Activated CD4-positive, alpha-beta memory T cell treated with anti-CD3 and anti-CD28 coated beads for 36 hours (primary cell): ENCODE measurements at regions not wholly inside any gene's neighbourhood (a gene's known extent, or its start where the extent isn't known, plus 50 kb on each side); places are given as distances from the start of the nearest gene placed in this dataset.

Experiments
- CTCF ChIA-PET: fragments of 350-600 bp; sonication (Branson Sonifier 250); formaldehyde crosslinking; loops from one replicate; lab custom pipeline; 2021; ENCODE audit warnings: antibody characterized with exemption, inconsistent platforms; lab: Charles Lee
- POLR2A ChIA-PET: fragments of 350-600 bp; sonication (Branson Sonifier 250); formaldehyde crosslinking; loops from one replicate; lab custom pipeline; 2021; ENCODE audit warnings: antibody characterized with exemption; lab: Charles Lee
- DNase-seq: peaks from one replicate; pipeline ENCODE4 v3.0.0-alpha.2; 2020
- H3K27ac Mint-ChIP-seq: one replicate; pipeline ENCODE4 v1.8.0; 2021; ENCODE audit warnings: mixed read lengths
- H3K27me3 Mint-ChIP-seq: one replicate; pipeline ENCODE4 v1.8.0; 2021; ENCODE audit warnings: mixed read lengths
- H3K36me3 Mint-ChIP-seq: one replicate; pipeline ENCODE4 v1.8.0; 2021; ENCODE audit warnings: mixed read lengths
- H3K4me1 Mint-ChIP-seq: one replicate; pipeline ENCODE4 v1.8.0; 2021; ENCODE audit warnings: low read depth, mixed read lengths
- H3K4me3 Mint-ChIP-seq: one replicate; pipeline ENCODE4 v1.8.0; 2021; ENCODE audit warnings: mild to moderate bottlenecking, mixed read lengths
- H3K9me3 Mint-ChIP-seq: one replicate; pipeline ENCODE4 v1.8.0; 2021; ENCODE audit warnings: mixed read lengths
- intact Hi-C: fragments of 100-400 bp; cut with micrococcal nuclease; formaldehyde crosslinking; loops from one replicate; pipeline ENCODE4 v1.15.1; 2023

DNA sequence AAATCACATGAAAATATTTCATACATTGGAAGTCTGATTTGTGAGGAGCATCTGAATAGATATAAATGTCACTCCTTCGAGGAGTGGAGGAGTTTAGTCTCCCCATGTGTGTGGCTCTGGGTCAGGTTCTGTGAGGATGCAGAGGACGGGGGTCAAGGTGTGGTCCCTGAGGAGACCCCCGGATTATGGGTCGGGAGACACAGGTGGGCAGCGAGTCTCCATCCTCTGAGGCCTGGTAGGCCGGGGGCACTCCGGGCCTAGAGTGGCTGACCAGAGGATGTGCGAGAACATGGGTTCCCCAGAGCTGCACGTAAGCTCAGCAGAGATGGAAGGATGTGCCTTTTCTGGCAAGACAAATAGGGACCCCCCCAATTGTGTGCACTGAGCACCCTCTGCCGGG lies 93.4 kb upstream of the TCERG1L start:
- Mint-ChIP-seq H3K27ac (no peak overlapping the region), H3K27me3 (no peaks in the 10 kb centered on the region), H3K4me1 (no peaks in the 10 kb centered on the region), H3K9me3 (no peaks in the 10 kb centered on the region), H3K36me3 (no peaks in the 10 kb centered on the region), H3K4me3 (no peak overlapping the region)
- intact Hi-C loops = no loop called here
- DNase-seq = no peak
- ChIA-PET CTCF (no interaction called here), POLR2A (no interaction called here)

DNA sequence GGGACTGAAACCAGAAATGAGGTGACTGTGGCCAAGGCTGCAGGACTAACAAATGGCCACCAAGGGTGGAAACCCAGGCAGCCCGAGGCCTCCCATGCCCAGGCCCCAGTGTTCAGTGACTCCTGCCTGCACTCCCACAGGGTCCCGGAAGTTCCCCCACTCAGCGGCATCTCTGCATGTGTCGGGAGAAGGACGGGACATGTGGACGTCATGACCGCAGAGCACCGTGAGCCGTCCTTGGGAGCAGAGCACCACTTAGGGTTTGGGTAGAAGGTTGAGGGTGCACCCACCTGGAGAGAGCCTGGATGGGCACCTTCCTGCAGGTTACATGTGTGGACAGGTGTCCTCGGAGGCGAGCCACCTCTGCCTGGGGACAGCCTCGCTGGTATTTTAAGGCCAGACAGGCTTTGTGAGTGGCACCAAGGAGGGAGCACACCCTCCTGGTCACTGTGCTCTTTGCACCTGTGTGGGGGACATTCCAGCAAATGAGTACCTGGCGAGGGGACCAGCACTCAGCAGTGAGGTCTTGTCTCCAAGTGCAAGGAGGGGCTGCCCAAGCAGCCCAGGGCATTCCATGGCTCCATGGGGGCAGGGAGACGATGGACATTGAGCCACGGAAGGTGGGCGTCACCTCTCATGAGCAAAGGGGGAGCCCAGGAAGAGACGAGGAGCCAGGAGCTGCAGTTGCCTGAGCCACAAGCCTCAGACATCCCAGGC lies 95.3 kb upstream of the TCERG1L start:
- CTCF ChIA-PET = no interaction called here
- no peak for DNase-seq
- H3K27me3 Mint-ChIP-seq = no peaks in the 10 kb centered on the region
- no peak overlapping the region for H3K27ac Mint-ChIP-seq
- POLR2A ChIA-PET = no interaction called here
- H3K9me3 Mint-ChIP-seq = no peaks in the 10 kb centered on the region
- no peaks in the 10 kb centered on the region for H3K36me3 Mint-ChIP-seq
- H3K4me1 Mint-ChIP-seq = no peaks in the 10 kb centered on the region
- intact Hi-C loops = no loop called here
- H3K4me3 Mint-ChIP-seq = no peak overlapping the region

DNA sequence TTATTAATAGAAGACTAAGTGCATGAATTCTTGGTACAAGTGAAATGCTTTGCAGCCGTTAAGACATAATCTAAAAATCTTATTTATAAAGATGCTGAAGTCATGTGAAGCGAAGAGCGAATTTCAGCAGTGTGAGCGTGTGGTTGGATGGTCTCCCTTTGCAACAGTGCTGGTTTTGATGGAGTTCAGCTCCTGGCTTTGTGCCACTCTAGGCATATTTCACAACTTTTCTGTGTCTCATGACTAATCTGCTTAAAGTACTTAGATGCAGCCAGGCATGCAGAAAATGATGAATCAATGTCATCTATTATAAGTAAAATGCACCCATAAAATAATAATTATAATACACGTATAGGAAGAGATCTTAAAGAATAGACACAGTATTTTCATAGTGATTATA lies 107.2 kb upstream of the TCERG1L start:
- H3K27me3 Mint-ChIP-seq = no peaks in the 10 kb centered on the region
- no peak overlapping the region for H3K27ac Mint-ChIP-seq
- CTCF ChIA-PET = no interaction called here
- no peaks in the 10 kb centered on the region for H3K4me1 Mint-ChIP-seq
- no peaks in the 10 kb centered on the region for H3K36me3 Mint-ChIP-seq
- intact Hi-C loops = no loop called here
- H3K9me3 Mint-ChIP-seq = no peaks in the 10 kb centered on the region
- no peak overlapping the region for H3K4me3 Mint-ChIP-seq
- DNase-seq = no peak
- POLR2A ChIA-PET = no interaction called here

DNA sequence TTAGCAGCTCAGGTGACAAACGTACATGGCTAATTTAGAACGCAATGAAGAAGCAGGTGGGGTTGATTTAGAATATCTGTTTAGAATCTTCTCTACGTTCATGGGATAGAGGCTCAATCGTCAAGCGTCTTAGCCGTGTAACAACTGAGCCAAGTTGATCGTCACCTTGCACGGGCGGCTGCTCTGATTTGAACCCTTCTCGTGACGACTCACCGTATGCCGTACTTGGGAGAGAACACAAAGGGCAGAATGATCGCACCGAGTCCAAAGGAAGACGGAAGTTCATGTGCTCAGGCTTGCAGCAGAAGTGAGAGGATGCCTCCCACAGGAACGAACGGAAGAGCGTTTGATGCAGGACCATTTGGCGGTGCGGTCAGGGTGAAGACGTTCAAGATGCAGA lies 108.3 kb upstream of the TCERG1L start:
- DNase-seq = no peak
- POLR2A ChIA-PET = no interaction called here
- intact Hi-C loops = no loop called here
- CTCF ChIA-PET = no interaction called here
- Mint-ChIP-seq H3K4me3 (no peak overlapping the region), H3K36me3 (no peaks in the 10 kb centered on the region), H3K27ac (no peak overlapping the region), H3K4me1 (no peaks in the 10 kb centered on the region), H3K9me3 (no peaks in the 10 kb centered on the region), H3K27me3 (no peaks in the 10 kb centered on the region)

DNA sequence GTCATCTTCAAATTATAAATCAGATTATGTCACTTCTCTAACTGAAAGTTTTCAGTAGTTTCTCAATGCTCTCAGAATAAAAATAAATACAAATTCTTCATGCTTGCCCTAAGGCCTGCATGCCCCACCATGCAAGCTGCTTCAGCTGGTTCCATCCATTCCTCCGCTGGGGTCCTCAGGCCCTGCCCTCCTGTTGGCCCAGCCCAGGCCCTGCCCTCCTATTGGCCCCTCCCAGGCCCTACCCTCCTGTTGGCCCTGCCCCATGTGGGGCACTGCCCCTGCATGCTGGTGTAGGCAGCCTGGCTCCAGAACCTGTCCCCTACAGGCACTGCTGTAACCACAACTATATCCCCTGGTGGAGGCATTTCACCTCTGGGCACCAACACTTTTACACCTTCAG lies 109.3 kb upstream of the TCERG1L start:
- POLR2A ChIA-PET = no interaction called here
- no peaks in the 10 kb centered on the region for H3K27me3 Mint-ChIP-seq
- DNase-seq = no peak
- CTCF ChIA-PET = no interaction called here
- H3K9me3 Mint-ChIP-seq = no peaks in the 10 kb centered on the region
- intact Hi-C loops = no loop called here
- no peak overlapping the region for H3K4me3 Mint-ChIP-seq
- H3K36me3 Mint-ChIP-seq = no peaks in the 10 kb centered on the region
- H3K4me1 Mint-ChIP-seq = no peaks in the 10 kb centered on the region
- H3K27ac Mint-ChIP-seq = no peak overlapping the region

DNA sequence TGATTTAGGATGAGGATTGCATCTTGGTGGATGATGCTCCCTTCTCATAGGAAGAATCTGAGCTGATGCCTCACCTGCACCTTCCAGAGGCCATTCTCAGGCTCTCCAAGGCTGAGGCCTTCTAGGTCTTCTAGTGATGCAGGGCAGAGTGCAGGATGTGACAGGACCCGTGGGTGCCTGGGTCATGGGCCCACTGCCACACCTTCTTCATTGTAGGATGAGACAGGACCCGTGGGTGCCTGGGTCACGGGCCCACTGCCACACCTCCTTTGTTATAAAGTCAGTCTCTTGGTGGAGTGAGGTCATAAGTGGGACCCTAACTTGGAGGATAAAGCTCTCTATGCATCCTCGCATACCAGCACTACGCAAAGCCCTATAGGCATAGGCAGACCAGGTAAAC lies 109.9 kb upstream of the TCERG1L start:
- Mint-ChIP-seq H3K9me3 (no peaks in the 10 kb centered on the region), H3K4me1 (no peaks in the 10 kb centered on the region), H3K27me3 (no peaks in the 10 kb centered on the region), H3K4me3 (no peak overlapping the region), H3K36me3 (no peaks in the 10 kb centered on the region), H3K27ac (no peak overlapping the region)
- intact Hi-C loops = no loop called here
- CTCF ChIA-PET = no interaction called here
- no peak for DNase-seq
- POLR2A ChIA-PET = no interaction called here

DNA sequence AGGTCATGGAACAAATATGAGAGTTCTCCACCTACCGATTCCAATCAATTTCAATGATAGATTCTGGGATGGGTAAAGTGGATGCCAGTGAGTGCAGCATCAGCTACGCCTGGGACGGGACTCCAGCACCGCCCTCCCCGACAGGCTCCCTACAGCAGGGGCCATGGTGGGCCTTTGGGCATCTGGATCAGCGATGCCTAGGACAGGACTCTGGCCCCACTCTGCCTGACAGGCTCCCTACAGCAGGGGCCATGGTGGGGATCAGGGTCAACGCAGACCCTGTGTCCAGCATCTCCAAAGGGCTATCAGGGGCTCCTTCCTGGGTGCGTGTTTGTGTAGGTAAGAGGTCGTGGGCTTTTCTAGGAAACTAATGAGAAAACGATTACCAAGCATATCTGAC lies 111.2 kb upstream of the TCERG1L start:
- Mint-ChIP-seq H3K27ac (no peak overlapping the region), H3K36me3 (no peaks in the 10 kb centered on the region), H3K4me1 (no peaks in the 10 kb centered on the region), H3K9me3 (no peaks in the 10 kb centered on the region), H3K27me3 (no peaks in the 10 kb centered on the region), H3K4me3 (no peak overlapping the region)
- CTCF ChIA-PET = no interaction called here
- no peak for DNase-seq
- POLR2A ChIA-PET = no interaction called here
- intact Hi-C loops = no loop called here

DNA sequence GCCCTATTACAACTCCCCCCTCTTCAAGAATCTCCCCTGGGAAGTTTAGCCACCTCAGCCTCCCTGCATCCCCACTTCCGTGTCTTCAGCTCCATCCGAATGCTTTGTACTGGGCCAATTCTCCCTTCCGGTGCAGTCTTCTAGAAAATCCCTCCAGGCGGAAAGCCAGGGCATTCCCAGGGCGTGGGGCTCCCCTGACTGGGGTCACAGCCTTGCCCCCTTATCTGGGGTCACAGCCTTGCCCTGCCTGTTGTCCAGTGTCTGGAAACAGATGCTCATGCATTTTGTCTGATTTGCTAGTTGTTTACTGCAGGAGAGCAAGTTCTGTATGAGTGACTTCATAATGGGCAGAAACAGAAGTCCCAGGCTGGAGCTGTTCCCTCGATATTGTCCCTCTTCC lies 112.5 kb upstream of the TCERG1L start:
- no peaks in the 10 kb centered on the region for H3K9me3 Mint-ChIP-seq
- POLR2A ChIA-PET = no interaction called here
- H3K27ac Mint-ChIP-seq = no peak overlapping the region
- H3K4me1 Mint-ChIP-seq = no peaks in the 10 kb centered on the region
- CTCF ChIA-PET = no interaction called here
- no peak overlapping the region for H3K4me3 Mint-ChIP-seq
- DNase-seq = no peak
- no peaks in the 10 kb centered on the region for H3K36me3 Mint-ChIP-seq
- no peaks in the 10 kb centered on the region for H3K27me3 Mint-ChIP-seq
- intact Hi-C loops = no loop called here

DNA sequence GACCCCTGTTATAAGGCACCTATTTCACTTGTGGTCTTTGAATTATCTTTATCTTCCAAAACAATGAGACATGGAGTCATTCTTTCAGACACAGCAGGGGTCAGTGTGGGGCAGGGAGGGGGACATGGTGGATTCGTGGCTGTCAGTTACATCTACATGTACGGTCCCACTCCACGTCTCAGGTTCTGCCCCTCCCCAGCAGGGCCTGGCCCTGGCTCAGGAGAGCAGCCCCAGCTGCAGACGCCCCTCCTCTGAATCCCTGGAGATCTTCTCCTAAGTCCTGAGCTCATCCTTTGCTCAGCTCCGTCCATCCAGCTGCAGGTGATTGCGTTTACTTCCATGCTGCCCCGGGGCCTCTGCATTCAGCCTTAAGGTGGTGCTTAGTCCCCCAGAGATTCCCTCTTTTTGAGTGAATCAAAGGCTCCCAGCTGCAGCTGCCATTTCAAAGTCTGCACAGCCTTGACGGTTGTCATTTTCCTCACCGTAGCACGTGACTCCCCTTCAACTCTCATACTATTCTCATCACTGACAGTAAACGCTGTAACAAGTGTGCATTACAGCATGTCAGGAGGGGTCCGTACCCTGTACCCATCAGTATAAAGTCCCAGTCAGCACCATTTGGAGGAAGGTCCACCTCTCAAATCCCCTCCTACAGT lies 113.4 kb upstream of the TCERG1L start:
- Mint-ChIP-seq H3K4me3 (no peak overlapping the region), H3K27ac (no peak overlapping the region), H3K4me1 (no peaks in the 10 kb centered on the region), H3K27me3 (no peaks in the 10 kb centered on the region), H3K36me3 (no peaks in the 10 kb centered on the region), H3K9me3 (no peaks in the 10 kb centered on the region)
- POLR2A ChIA-PET = no interaction called here
- CTCF ChIA-PET = no interaction called here
- no peak for DNase-seq
- intact Hi-C loops = no loop called here

DNA sequence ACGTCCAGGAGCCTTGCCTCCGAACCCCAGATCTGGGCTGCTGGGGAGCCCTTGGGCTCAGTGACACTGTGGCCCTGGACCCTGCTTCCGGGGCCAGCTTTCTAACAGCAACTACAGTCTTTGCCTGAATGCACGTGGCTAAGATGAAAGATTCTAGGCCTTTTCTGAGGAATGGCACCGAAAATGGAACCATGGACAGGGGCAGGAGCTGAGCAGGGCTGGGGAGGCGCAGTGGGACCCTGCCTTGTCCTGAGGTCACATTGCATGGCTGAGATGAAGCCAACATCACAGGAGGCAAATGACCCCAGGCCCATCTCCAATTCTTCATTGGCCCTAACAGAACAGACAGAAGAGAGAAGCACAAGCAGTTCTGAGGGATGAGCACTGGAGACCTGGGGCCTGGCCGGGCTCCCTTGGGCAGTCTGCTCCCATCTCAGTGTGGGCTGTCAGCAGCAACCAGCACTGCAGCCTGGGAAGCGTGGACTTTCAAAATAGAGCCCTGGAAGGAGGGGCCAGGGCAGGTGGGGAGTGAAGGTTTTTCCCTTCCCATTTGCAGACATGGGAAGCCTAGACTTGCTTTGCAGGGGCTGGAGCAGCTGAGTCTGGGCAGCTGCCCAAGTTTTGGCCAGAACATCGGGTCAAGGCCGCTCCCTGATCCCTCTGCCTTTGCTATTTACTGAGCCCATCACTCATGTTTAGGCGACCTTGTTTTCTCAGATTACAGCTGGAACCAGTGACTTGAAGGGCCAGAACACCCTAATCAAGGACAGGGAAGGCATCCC lies 114.4 kb upstream of the TCERG1L start:
- no peaks in the 10 kb centered on the region for H3K36me3 Mint-ChIP-seq
- H3K9me3 Mint-ChIP-seq = no peaks in the 10 kb centered on the region
- DNase-seq = no peak
- CTCF ChIA-PET = no interaction called here
- H3K27ac Mint-ChIP-seq = no peak overlapping the region
- no peaks in the 10 kb centered on the region for H3K4me1 Mint-ChIP-seq
- intact Hi-C loops = no loop called here
- peaks cover 4% of the 10 kb centered on the region for H3K27me3 Mint-ChIP-seq
- H3K4me3 Mint-ChIP-seq = no peak overlapping the region
- POLR2A ChIA-PET = no interaction called here

DNA sequence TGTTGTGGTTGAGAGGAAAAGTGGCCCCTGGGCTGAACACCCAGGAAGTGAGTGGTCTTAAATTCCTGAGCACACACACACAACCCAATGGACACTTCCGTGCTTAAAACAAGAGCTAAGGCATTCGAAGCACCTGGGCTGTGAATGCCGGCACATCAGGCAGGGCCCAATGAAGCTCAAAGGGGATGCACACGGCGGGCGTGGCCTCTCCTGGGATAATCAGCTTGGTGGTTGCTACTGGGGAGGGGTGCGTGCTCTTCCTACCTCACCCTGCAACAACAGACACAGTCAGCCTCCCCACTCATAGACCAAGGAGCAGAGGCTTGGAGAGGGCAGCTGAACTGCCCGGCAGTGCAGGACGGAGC lies 115.0 kb upstream of the TCERG1L start:
- CTCF ChIA-PET = no interaction called here

DNA sequence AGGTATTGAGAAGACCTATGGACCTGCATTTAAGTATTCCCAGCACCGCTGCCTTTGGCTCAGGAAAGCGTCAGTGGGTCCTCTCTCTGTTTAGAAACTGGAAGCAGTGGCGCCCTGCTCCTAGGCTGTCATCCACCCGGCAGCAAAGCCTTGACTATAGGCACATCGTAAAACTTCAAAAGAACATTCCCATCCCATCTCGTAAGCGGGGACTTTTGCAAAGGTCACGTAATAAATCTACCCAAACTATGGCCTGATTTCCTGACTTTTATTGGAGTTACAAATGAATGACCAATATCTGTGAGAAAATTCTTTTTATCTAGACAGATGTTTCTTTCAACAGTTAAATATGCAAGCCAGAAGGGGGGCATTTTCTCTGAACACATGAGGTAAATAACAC lies 115.8 kb upstream of the TCERG1L start:
- Mint-ChIP-seq H3K27ac (no peak overlapping the region), H3K4me1 (no peaks in the 10 kb centered on the region), H3K36me3 (no peaks in the 10 kb centered on the region), H3K9me3 (no peaks in the 10 kb centered on the region), H3K4me3 (no peak overlapping the region), H3K27me3 (peaks cover 4% of the 10 kb centered on the region)
- ChIA-PET POLR2A (no interaction called here), CTCF (no interaction called here)
- intact Hi-C loops = no loop called here
- DNase-seq = no peak

More for the DNA sequence above, 115.0 kb upstream of the TCERG1L start:
- no peaks in the 10 kb centered on the region for H3K36me3 Mint-ChIP-seq
- H3K27me3 Mint-ChIP-seq = peaks cover 4% of the 10 kb centered on the region
- H3K27ac Mint-ChIP-seq = no peak overlapping the region
- POLR2A ChIA-PET = no interaction called here
- intact Hi-C loops = no loop called here
- no peaks in the 10 kb centered on the region for H3K9me3 Mint-ChIP-seq
- DNase-seq = no peak
- no peak overlapping the region for H3K4me3 Mint-ChIP-seq
- H3K4me1 Mint-ChIP-seq = no peaks in the 10 kb centered on the region

DNA sequence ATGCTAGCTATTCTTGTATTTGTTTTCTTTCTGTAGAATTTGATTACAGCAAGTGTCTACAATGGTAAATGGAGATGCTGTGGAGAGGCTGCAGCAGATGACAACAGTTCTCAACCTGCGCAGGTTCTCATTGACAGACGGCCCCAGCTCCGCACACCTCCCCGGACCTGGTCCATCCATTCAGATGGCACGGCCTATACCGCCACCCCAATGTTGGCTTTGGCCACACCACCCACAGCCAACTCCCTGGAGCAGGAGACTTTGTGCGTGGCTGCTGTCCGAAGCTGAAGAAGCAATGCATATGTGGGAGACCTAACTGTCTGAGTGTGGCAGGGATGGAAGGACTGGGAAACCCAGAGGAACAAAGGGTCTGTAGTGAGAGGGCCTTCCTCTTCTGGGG lies 116.4 kb upstream of the TCERG1L start:
- H3K36me3 Mint-ChIP-seq = no peaks in the 10 kb centered on the region
- no peaks in the 10 kb centered on the region for H3K9me3 Mint-ChIP-seq
- peaks cover 4% of the 10 kb centered on the region for H3K27me3 Mint-ChIP-seq
- intact Hi-C loops = no loop called here
- CTCF ChIA-PET = no interaction called here
- POLR2A ChIA-PET = no interaction called here
- no peaks in the 10 kb centered on the region for H3K4me1 Mint-ChIP-seq
- no peak for DNase-seq
- H3K4me3 Mint-ChIP-seq = no peak overlapping the region
- H3K27ac Mint-ChIP-seq = no peak overlapping the region
